Smooth muscle cell (in vitro differentiated cells): ENCODE measurements at regions not wholly inside any gene's neighbourhood (a gene's known extent, or its start where the extent isn't known, plus 50 kb on each side); places are given as distances from the start of the nearest gene placed in this dataset.

Experiments used
- DNase-seq: peaks from one replicate; lab custom pipeline; 2025; ENCODE audit not compliant: unreplicated experiment; lab: John Stamatoyannopoulos, UW
- H2AFZ ChIP-seq: fragments of 200-600 bp; sonication (generic); 2 replicates; pipeline ENCODE4 v1.6.0; 2016; ENCODE audit warnings: antibody characterized with exemption, low read depth, mild to moderate bottlenecking
- H3F3A ChIP-seq: fragments of 200-600 bp; sonication (generic); 2 replicates; pipeline ENCODE4 v1.6.0; 2017; ENCODE audit warnings: antibody characterized with exemption, low read depth
- H3K27ac ChIP-seq: fragments of 200-600 bp; sonication (generic); 2 replicates; pipeline ENCODE4 v1.5.1; 2016; ENCODE audit warnings: low read depth, mild to moderate bottlenecking
- H3K27me3 ChIP-seq: fragments of 200-600 bp; sonication (generic); 2 replicates; pipeline ENCODE4 v1.6.1; 2016; ENCODE audit warnings: low read depth, mild to moderate bottlenecking
- H3K36me3 ChIP-seq: fragments of 200-600 bp; sonication (generic); 2 replicates; pipeline ENCODE4 v1.5.1; 2016; ENCODE audit warnings: low read depth
- H3K4me1 ChIP-seq: fragments of 200-600 bp; sonication (generic); 2 replicates; pipeline ENCODE4 v1.5.1; 2016; ENCODE audit warnings: low read depth
- H3K4me2 ChIP-seq: fragments of 200-600 bp; sonication (generic); 2 replicates; pipeline ENCODE4 v1.6.0; 2016; ENCODE audit warnings: mild to moderate bottlenecking
- H3K4me3 ChIP-seq: fragments of 200-600 bp; sonication (generic); 2 replicates; pipeline ENCODE4 v1.5.1; 2016; ENCODE audit warnings: mild to moderate bottlenecking
- H3K79me2 ChIP-seq: fragments of 200-600 bp; sonication (generic); 2 replicates; pipeline ENCODE4 v1.6.0; 2016; ENCODE audit warnings: low read depth, mild to moderate bottlenecking
- H3K9ac ChIP-seq: fragments of 200-600 bp; sonication (generic); 2 replicates; pipeline ENCODE4 v1.6.0; 2016; ENCODE audit warnings: low read depth
- H3K9me3 ChIP-seq: fragments of 200-600 bp; sonication (generic); replicated peaks from 2 replicates; pipeline ENCODE4 v1.5.1; 2016; ENCODE audit warnings: low read depth
- H4K20me1 ChIP-seq: fragments of 200-600 bp; sonication (generic); 2 replicates; pipeline ENCODE4 v1.6.0; 2016; ENCODE audit warnings: low read depth
- CTCF ChIP-seq: fragments of 200-600 bp; sonication (generic); IDR thresholded peaks from 2 replicates; pipeline ENCODE4 v1.5.1; 2017; ENCODE audit warnings: borderline replicate concordance, mild to moderate bottlenecking, antibody characterized with exemption; ENCODE audit not compliant: insufficient read depth, poor library complexity, severe bottlenecking
- WGBS: methylation state at CpG from one replicate; pipeline ENCODE4 v1.1.7; 2016; ENCODE audit warnings: low lambda C conversion rate; 5-methylcytosine and 5-hydroxymethylcytosine counted together

- no peak overlapping the region for H3K27ac ChIP-seq
- H4K20me1 ChIP-seq, result no peaks in the 10 kb centered on the region
- no peak overlapping the region for H2AFZ ChIP-seq
- H3K36me3 ChIP-seq, result no peaks in the 10 kb centered on the region
- TF ChIP-seq CTCF, result no peak
- no peaks in the 10 kb centered on the region for H3K27me3 ChIP-seq
- no peaks in the 10 kb centered on the region for H3K9me3 ChIP-seq
- 86% methylated on average over 5 of the region's 5 CpGs for WGBS
- no peaks in the 10 kb centered on the region for H3K4me1 ChIP-seq
- DNase-seq, result no peak
- no peaks in the 10 kb centered on the region for H3F3A ChIP-seq
- H3K79me2 ChIP-seq, result no peaks in the 10 kb centered on the region
- H3K4me2 ChIP-seq, result no peak overlapping the region
- H3K4me3 ChIP-seq, result no peak overlapping the region
- no peak overlapping the region for H3K9ac ChIP-seq
Observed at GRCh38 chr6:112571488-112572270, 224.5 kb downstream of the RFPL4B start.

- Histone ChIP-seq H4K20me1 (no peaks in the 10 kb centered on the region), H3K4me3 (no peak overlapping the region), H3K27me3 (no peaks in the 10 kb centered on the region), H3K36me3 (no peaks in the 10 kb centered on the region), H3K27ac (no peak overlapping the region), H3F3A (no peaks in the 10 kb centered on the region), H3K4me2 (no peak overlapping the region), H3K9me3 (no peaks in the 10 kb centered on the region), H3K9ac (no peak overlapping the region), H3K4me1 (no peaks in the 10 kb centered on the region), H3K79me2 (no peaks in the 10 kb centered on the region), H2AFZ (no peak overlapping the region)
- no peak for TF ChIP-seq CTCF
- WGBS, result 58% methylated on average over 3 of the region's 3 CpGs
- DNase-seq, result no peak
Observed at GRCh38 chr6:112574190-112574589, 227.1 kb downstream of the RFPL4B start.

- Histone ChIP-seq H3K9ac (no peak overlapping the region), H4K20me1 (no peaks in the 10 kb centered on the region), H3K79me2 (no peaks in the 10 kb centered on the region), H3K27me3 (no peaks in the 10 kb centered on the region), H3K4me2 (no peak overlapping the region), H2AFZ (no peak overlapping the region), H3F3A (no peaks in the 10 kb centered on the region), H3K36me3 (no peaks in the 10 kb centered on the region), H3K4me1 (no peaks in the 10 kb centered on the region), H3K27ac (no peak overlapping the region), H3K9me3 (no peaks in the 10 kb centered on the region), H3K4me3 (no peak overlapping the region)
- 97% methylated on average over 3 of the region's 3 CpGs for WGBS
- DNase-seq, result no peak
- TF ChIP-seq CTCF, result no peak
Observed at GRCh38 chr6:112575309-112575834, 228.2 kb downstream of the RFPL4B start.

GRCh38 chr6:112576423-112576822 lies 229.3 kb downstream of the RFPL4B start:
- Histone ChIP-seq H3K79me2 (no peaks in the 10 kb centered on the region), H3K4me3 (no peak overlapping the region)

More at GRCh38 chr6:112576423-112576822, 229.3 kb downstream of the RFPL4B start:
- no peaks in the 10 kb centered on the region for H3K36me3 ChIP-seq
- no peak overlapping the region for H3K4me2 ChIP-seq
- no peaks in the 10 kb centered on the region for H3K9me3 ChIP-seq
- no peak for TF ChIP-seq CTCF
- no peak for DNase-seq
- no peak overlapping the region for H2AFZ ChIP-seq
- H3K27me3 ChIP-seq, result no peaks in the 10 kb centered on the region
- no peak overlapping the region for H3K27ac ChIP-seq
- H4K20me1 ChIP-seq, result no peaks in the 10 kb centered on the region
- no peak overlapping the region for H3K9ac ChIP-seq
- no peaks in the 10 kb centered on the region for H3K4me1 ChIP-seq
- no peaks in the 10 kb centered on the region for H3F3A ChIP-seq
